ENCODE measurements at regions not wholly inside any gene's neighbourhood (a gene's known extent, or its start where the extent isn't known, plus 50 kb on each side); places are given as distances from the start of the nearest gene placed in this dataset.

GRCh38 chr7:17421941-17422340, 123.5 kb downstream of the AHR start:
- no peak overlapping the region for H3K4me3 ChIP-seq (ENCODE audit: low read depth in 2 of 2, low read length in 2 of 2)
- ATAC-seq (no peak), DNase-seq (ENCODE audit: low read depth, low spot score) (no peak)
- intact Hi-C loops (cut with micrococcal nuclease; ENCODE audit: unreplicated experiment) (no loop called here), in situ Hi-C loops (cut with HindIII; ENCODE audit: low pct_unique_long_range_greater_than_20kb, low sequenced_read_pairs) (no loop called here)
- POLR2A ChIA-PET: no interaction called here
- no peaks in the 10 kb centered on the region for H3K4me1 ChIP-seq (ENCODE audit: control insufficient read depth, insufficient read depth, low read length)
- no peaks in the 10 kb centered on the region for H3K27me3 ChIP-seq (ENCODE audit: control insufficient read depth, insufficient read depth, low read length)
- BruUV-seq (replicated peaks): no TSS peak
- H3K27ac ChIP-seq (ENCODE audit: low read length): no peak overlapping the region
- H3K9me3 ChIP-seq (ENCODE audit: control insufficient read depth, insufficient read depth, low read depth, low read length): peaks cover 3% of the 10 kb centered on the region; the same call in 1 of the 2 replicates
- no peaks in the 10 kb centered on the region for H3K36me3 ChIP-seq (ENCODE audit: control insufficient read depth, insufficient read depth, low read length)
- no peak for TF ChIP-seq CTCF (IDR thresholded peaks at IDR 0.05)
- TF ChIP-seq REST (IDR thresholded peaks at IDR 0.05; ENCODE audit: insufficient read depth in 1 of 2, low read depth in 2 of 2, low read length in 1 of 2): no peak
- no peak for TF ChIP-seq SIN3A (IDR thresholded peaks at IDR 0.05; ENCODE audit: borderline replicate concordance, insufficient read depth, low read depth, low read length)
- TF ChIP-seq TCF7L2 (IDR thresholded peaks at IDR 0.05; ENCODE audit: low read depth, low read length): no peak
- TF ChIP-seq POLR2AphosphoS5 (IDR thresholded peaks at IDR 0.05; ENCODE audit: low read depth, low read length): no peak
- CTCF ChIA-PET: no interaction called here

- ChIA-PET CTCF (no interaction called here), POLR2A (no interaction called here)
- no TSS peak for BruUV-seq (replicated peaks)
Measured at GRCh38 chr7:17422966-17423365, 124.5 kb downstream of the AHR start.

More at GRCh38 chr7:17422966-17423365, 124.5 kb downstream of the AHR start:
- intact Hi-C loops (cut with micrococcal nuclease; ENCODE audit: unreplicated experiment): no loop called here
- H3K4me1 ChIP-seq (ENCODE audit: control insufficient read depth, insufficient read depth, low read length): no peaks in the 10 kb centered on the region
- no peaks in the 10 kb centered on the region for H3K36me3 ChIP-seq (ENCODE audit: control insufficient read depth, insufficient read depth, low read length)
- H3K9me3 ChIP-seq (ENCODE audit: control insufficient read depth, insufficient read depth, low read depth, low read length): peaks cover 8% of the 10 kb centered on the region; the same call in 1 of the 2 replicates
- no peaks in the 10 kb centered on the region for H3K27me3 ChIP-seq (ENCODE audit: control insufficient read depth, insufficient read depth, low read length)
- in situ Hi-C loops (cut with HindIII; ENCODE audit: low pct_unique_long_range_greater_than_20kb, low sequenced_read_pairs): no loop called here
- H3K4me3 ChIP-seq (ENCODE audit: low read depth in 2 of 2, low read length in 2 of 2): no peak overlapping the region
- no peak for DNase-seq (ENCODE audit: low read depth, low spot score)
- no peak for TF ChIP-seq REST (IDR thresholded peaks at IDR 0.05; ENCODE audit: insufficient read depth in 1 of 2, low read depth in 2 of 2, low read length in 1 of 2)
- TF ChIP-seq TCF7L2 (IDR thresholded peaks at IDR 0.05; ENCODE audit: low read depth, low read length): no peak
- no peak for TF ChIP-seq SIN3A (IDR thresholded peaks at IDR 0.05; ENCODE audit: borderline replicate concordance, insufficient read depth, low read depth, low read length)
- TF ChIP-seq CTCF (IDR thresholded peaks at IDR 0.05): no peak
- TF ChIP-seq POLR2AphosphoS5 (IDR thresholded peaks at IDR 0.05; ENCODE audit: low read depth, low read length): no peak
- H3K27ac ChIP-seq (ENCODE audit: low read length): no peak overlapping the region
- ATAC-seq: no peak
